ENCODE measurements at regions not wholly inside any gene's neighbourhood (a gene's known extent, or its start where the extent isn't known, plus 50 kb on each side); places are given as distances from the start of the nearest gene placed in this dataset.

- DNase-seq (ENCODE audit: low read depth) = no peak
- no peaks in the 10 kb centered on the region for H3K36me3 ChIP-seq (ENCODE audit: control insufficient read depth, insufficient read depth, low read length, severe bottlenecking)
- no peak overlapping the region for H3K4me3 ChIP-seq (ENCODE audit: low read length)
- H3K27me3 ChIP-seq (replicated peaks; ENCODE audit: control insufficient read depth, insufficient read depth, low read length) = no peaks in the 10 kb centered on the region
- H3K9me3 ChIP-seq (ENCODE audit: control insufficient read depth, low read length) = no peaks in the 10 kb centered on the region
- H3K4me1 ChIP-seq (ENCODE audit: control insufficient read depth, insufficient read depth, low read length) = peaks cover 26% of the 10 kb centered on the region
- H3K9ac ChIP-seq (ENCODE audit: low read length) = no peak overlapping the region
These were observed 85.2 kb upstream of the INSIG1 start for GRCh38 chr7:155212301-155213015.

DNA sequence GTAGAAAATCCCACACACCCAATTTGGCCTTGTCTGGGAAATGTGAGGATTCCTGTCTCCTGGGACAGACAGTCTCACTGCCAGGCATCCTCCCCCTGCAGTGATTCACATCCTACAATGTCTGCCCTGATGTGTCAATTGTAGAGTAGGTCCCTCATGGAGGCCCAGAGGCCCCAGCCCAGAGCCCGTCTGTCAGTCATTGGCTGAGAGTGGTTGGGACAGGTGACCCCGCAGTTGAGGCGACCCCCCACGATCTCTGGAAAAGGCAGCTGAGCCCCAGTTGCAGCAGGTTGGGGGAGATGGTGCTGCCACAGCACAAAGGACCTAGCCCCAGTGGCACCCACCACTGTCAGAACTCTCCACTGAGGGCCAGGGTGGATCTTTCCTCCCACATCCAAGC is 84.3 kb upstream of the INSIG1 start:
- Histone ChIP-seq H3K9ac (ENCODE audit: low read length) (no peak overlapping the region), H3K36me3 (ENCODE audit: control insufficient read depth, insufficient read depth, low read length, severe bottlenecking) (no peaks in the 10 kb centered on the region), H3K4me3 (ENCODE audit: low read length) (peak overlapping the region; percentile 81), H3K27me3 (replicated peaks; ENCODE audit: control insufficient read depth, insufficient read depth, low read length) (no peaks in the 10 kb centered on the region), H3K9me3 (ENCODE audit: control insufficient read depth, low read length) (no peaks in the 10 kb centered on the region), H3K4me1 (ENCODE audit: control insufficient read depth, insufficient read depth, low read length) (peaks cover 26% of the 10 kb centered on the region)
- DNase-seq (ENCODE audit: low read depth) = no peak

GRCh38 chr7:155213955-155214740 is 83.5 kb upstream of the INSIG1 start:
- Histone ChIP-seq H3K4me1 (ENCODE audit: control insufficient read depth, insufficient read depth, low read length) (peaks cover 22% of the 10 kb centered on the region), H3K9me3 (ENCODE audit: control insufficient read depth, low read length) (no peaks in the 10 kb centered on the region), H3K27me3 (replicated peaks; ENCODE audit: control insufficient read depth, insufficient read depth, low read length) (no peaks in the 10 kb centered on the region), H3K36me3 (ENCODE audit: control insufficient read depth, insufficient read depth, low read length, severe bottlenecking) (no peaks in the 10 kb centered on the region), H3K9ac (ENCODE audit: low read length) (peak overlapping the region; percentile 82), H3K4me3 (ENCODE audit: low read length) (peak overlapping the region; percentile 81)
- DNase-seq (ENCODE audit: low read depth) = no peak

DNA sequence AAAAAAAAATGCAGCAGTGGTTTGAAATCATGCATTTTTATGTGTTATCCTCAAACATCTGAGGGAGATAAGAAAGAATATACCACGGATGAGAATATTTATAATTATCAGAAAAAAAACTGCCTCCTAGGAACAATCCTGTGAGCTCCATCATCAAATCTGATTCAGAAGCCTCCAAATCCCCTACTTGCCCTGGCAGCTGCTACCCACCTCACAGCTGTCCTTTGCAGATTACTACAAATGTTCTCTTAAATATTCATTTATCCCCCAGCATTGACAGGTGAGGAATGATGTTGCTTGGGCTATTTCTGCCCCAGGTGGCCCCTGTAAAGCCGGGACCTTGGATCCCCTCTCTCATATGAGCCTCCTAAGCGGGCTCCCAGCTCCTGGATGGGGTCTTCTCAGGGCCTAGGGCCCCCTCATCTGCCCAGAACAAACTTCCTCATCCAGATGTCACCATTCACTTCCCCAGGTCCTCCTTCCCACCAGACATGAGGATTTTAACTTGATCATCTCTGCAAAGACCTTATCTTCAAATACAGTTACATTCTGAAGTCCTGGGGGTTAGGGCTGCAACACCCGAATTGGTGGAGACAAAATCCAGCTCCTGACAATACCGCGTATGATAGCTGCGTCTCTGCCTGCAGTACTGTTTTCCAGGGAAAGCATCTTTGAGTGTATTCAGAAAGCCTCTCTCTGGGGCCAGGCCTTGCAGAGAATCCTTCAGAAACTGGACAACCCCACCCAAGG is 81.9 kb upstream of the INSIG1 start:
- Histone ChIP-seq H3K36me3 (ENCODE audit: control insufficient read depth, insufficient read depth, low read length, severe bottlenecking) (no peaks in the 10 kb centered on the region), H3K9me3 (ENCODE audit: control insufficient read depth, low read length) (no peaks in the 10 kb centered on the region), H3K4me3 (ENCODE audit: low read length) (no peak overlapping the region), H3K27me3 (replicated peaks; ENCODE audit: control insufficient read depth, insufficient read depth, low read length) (no peaks in the 10 kb centered on the region), H3K4me1 (ENCODE audit: control insufficient read depth, insufficient read depth, low read length) (peaks cover 26% of the 10 kb centered on the region), H3K9ac (ENCODE audit: low read length) (no peak overlapping the region)
- DNase-seq (ENCODE audit: low read depth) = no peak

DNA sequence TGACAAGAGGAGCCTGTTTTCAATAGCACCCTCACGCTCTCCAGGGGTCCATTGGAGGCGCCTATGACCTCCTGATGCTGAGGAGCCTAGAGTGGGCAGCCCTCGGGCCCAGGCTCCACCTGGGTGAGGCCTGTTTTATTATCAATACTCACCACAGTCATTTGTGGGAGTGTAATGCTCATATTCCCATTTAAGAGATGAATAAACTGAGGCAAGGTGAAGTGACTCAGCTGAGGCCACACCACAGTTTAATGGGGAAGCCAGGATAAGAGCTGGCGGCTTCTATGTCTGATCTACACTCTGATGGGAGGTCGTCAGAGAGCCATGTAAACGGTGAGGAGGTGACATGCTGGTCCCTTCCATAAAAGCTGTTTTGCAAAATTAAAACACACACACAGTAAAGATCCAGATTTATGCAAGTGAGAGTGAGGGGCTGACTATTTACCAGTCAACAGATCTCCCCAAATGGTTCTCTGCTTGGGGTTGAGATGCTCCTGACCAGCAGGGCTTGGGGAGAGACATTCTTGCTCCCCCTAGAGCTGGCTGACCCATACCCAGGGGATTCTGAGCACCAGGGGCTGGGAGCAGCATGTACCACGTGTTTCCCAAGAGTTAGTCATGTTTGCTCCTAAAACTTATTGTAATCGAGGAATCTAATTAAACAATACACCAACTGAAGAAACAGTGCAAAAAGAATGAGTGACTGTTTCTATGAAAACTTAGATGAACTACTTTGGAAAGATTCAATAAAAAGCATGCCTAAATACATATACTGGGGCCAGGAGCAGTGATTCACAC is 81.0 kb upstream of the INSIG1 start:
- Histone ChIP-seq H3K36me3 (ENCODE audit: control insufficient read depth, insufficient read depth, low read length, severe bottlenecking) (no peaks in the 10 kb centered on the region), H3K4me3 (ENCODE audit: low read length) (no peak overlapping the region), H3K4me1 (ENCODE audit: control insufficient read depth, insufficient read depth, low read length) (peaks cover 26% of the 10 kb centered on the region), H3K9ac (ENCODE audit: low read length) (no peak overlapping the region), H3K9me3 (ENCODE audit: control insufficient read depth, low read length) (no peaks in the 10 kb centered on the region), H3K27me3 (replicated peaks; ENCODE audit: control insufficient read depth, insufficient read depth, low read length) (no peaks in the 10 kb centered on the region)
- no peak for DNase-seq (ENCODE audit: low read depth)

DNA sequence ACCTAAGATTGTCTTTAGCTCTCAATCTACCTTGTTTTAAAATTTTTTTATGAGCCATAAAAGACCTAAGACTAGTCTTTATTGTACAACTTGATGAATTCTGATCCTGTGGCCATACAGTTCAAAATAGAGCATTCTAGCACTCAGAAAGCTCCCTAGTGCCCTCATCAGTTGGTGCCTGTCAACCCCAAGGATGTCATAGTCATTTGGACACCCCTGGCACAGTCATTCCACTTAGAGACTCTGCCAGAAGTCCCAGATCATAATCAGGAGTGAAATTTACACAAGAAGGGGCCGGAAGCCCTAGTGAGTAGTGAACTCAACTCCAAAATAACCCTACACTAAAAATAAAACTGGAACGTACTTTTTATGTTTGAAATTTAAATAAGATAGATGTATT is 80.0 kb upstream of the INSIG1 start:
- Histone ChIP-seq H3K4me1 (ENCODE audit: control insufficient read depth, insufficient read depth, low read length) (peaks cover 26% of the 10 kb centered on the region), H3K9me3 (ENCODE audit: control insufficient read depth, low read length) (no peaks in the 10 kb centered on the region), H3K27me3 (replicated peaks; ENCODE audit: control insufficient read depth, insufficient read depth, low read length) (no peaks in the 10 kb centered on the region), H3K36me3 (ENCODE audit: control insufficient read depth, insufficient read depth, low read length, severe bottlenecking) (no peaks in the 10 kb centered on the region), H3K4me3 (ENCODE audit: low read length) (no peak overlapping the region), H3K9ac (ENCODE audit: low read length) (no peak overlapping the region)
- no peak for DNase-seq (ENCODE audit: low read depth)

DNA sequence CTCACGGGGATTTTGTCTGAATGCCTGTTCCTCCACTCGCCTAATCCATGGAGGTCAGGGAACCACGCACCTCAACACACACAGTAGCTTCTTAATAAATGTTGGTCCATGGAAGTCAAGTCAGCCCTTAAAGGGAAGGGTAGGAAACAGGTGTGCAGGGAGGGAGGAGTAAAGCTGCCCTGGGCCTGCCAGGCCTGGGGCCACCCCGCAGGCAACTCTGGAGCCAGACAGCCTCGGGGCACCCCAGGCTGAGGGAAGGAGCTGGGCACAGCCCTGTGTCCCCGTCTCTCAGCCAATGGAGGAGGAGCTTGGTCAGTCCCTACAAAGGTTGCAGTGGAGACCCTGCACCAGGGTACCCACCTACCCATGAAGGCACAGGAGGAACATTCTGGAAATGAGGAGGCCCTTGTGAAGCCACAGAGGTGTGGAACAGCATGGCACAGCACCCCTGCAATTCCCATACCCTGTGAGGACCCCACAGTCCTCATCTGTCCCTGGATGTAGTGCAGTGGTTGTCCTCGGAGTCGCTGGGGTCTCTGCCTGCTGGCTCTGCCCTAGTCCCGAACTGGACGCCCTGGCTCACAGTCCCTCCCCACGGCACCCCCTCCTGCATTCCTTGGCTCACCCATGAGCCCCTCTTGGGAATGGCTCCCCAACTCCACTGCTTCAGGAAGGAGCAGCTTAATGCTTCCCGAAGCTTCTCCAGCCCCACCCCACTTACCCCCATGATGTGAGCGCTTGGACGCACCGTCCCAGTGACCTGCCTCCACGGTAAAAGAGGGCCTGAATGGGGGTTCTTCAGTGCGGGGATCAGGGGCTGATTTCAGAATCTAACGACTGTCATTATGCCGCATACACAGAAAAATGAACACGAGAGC is 79.2 kb upstream of the INSIG1 start:
- Histone ChIP-seq H3K4me3 (ENCODE audit: low read length) (no peak overlapping the region), H3K27me3 (replicated peaks; ENCODE audit: control insufficient read depth, insufficient read depth, low read length) (no peaks in the 10 kb centered on the region), H3K36me3 (ENCODE audit: control insufficient read depth, insufficient read depth, low read length, severe bottlenecking) (no peaks in the 10 kb centered on the region), H3K9me3 (ENCODE audit: control insufficient read depth, low read length) (no peaks in the 10 kb centered on the region), H3K9ac (ENCODE audit: low read length) (no peak overlapping the region), H3K4me1 (ENCODE audit: control insufficient read depth, insufficient read depth, low read length) (peaks cover 20% of the 10 kb centered on the region)
- DNase-seq (ENCODE audit: low read depth) = no peak

DNA sequence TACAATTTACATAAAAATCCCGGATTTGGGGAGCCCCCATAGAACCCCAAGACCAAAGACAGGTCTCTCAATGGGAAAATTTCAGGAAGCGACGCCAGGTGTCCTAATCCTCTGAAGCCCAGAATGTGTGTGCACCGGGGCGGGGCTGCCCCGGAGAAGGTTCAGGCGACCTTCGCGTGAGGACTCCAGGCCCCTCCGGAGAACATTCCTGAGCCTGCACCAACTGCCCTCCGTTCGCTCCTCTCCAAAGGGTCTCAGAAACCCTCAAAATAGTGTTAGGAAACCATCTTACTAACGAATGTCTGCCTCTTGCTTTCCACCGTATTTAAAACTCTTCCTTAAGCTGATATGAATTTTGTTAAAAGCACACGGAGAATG is 78.5 kb upstream of the INSIG1 start:
- Histone ChIP-seq H3K4me3 (ENCODE audit: low read length) (no peak overlapping the region), H3K9me3 (ENCODE audit: control insufficient read depth, low read length) (no peaks in the 10 kb centered on the region), H3K9ac (ENCODE audit: low read length) (no peak overlapping the region), H3K27me3 (replicated peaks; ENCODE audit: control insufficient read depth, insufficient read depth, low read length) (no peaks in the 10 kb centered on the region), H3K36me3 (ENCODE audit: control insufficient read depth, insufficient read depth, low read length, severe bottlenecking) (no peaks in the 10 kb centered on the region), H3K4me1 (ENCODE audit: control insufficient read depth, insufficient read depth, low read length) (peaks cover 14% of the 10 kb centered on the region)
- no peak for DNase-seq (ENCODE audit: low read depth)

- no peak overlapping the region for H3K4me3 ChIP-seq (ENCODE audit: low read length)
- H3K4me1 ChIP-seq (ENCODE audit: control insufficient read depth, insufficient read depth, low read length) = peaks cover 5% of the 10 kb centered on the region
- H3K36me3 ChIP-seq (ENCODE audit: control insufficient read depth, insufficient read depth, low read length, severe bottlenecking) = no peaks in the 10 kb centered on the region
- no peak overlapping the region for H3K9ac ChIP-seq (ENCODE audit: low read length)
- H3K9me3 ChIP-seq (ENCODE audit: control insufficient read depth, low read length) = no peaks in the 10 kb centered on the region
- H3K27me3 ChIP-seq (replicated peaks; ENCODE audit: control insufficient read depth, insufficient read depth, low read length) = no peaks in the 10 kb centered on the region
- peak; percentile 2 for DNase-seq (ENCODE audit: low read depth)
These were observed 77.5 kb upstream of the INSIG1 start for GRCh38 chr7:155219947-155220769.

GRCh38 chr7:155220903-155221302 is 76.8 kb upstream of the INSIG1 start:
- Histone ChIP-seq H3K4me1 (ENCODE audit: control insufficient read depth, insufficient read depth, low read length) (peaks cover 5% of the 10 kb centered on the region), H3K36me3 (ENCODE audit: control insufficient read depth, insufficient read depth, low read length, severe bottlenecking) (no peaks in the 10 kb centered on the region), H3K27me3 (replicated peaks; ENCODE audit: control insufficient read depth, insufficient read depth, low read length) (no peaks in the 10 kb centered on the region), H3K9ac (ENCODE audit: low read length) (no peak overlapping the region), H3K4me3 (ENCODE audit: low read length) (no peak overlapping the region), H3K9me3 (ENCODE audit: control insufficient read depth, low read length) (no peaks in the 10 kb centered on the region)
- DNase-seq (ENCODE audit: low read depth) = no peak
